RWPE1 (cell line): ENCODE measurements at regions not wholly inside any gene's neighbourhood (a gene's known extent, or its start where the extent isn't known, plus 50 kb on each side); places are given as distances from the start of the nearest gene placed in this dataset.

Experiments
- CTCF ChIA-PET: fragments of 350-600 bp; sonication (Branson Sonifier 250); formaldehyde crosslinking; extraction: SDS; loops from one replicate; lab custom pipeline; 2021; lab: Yijun Ruan, JAX
- POLR2A ChIA-PET: fragments of 400-600 bp; formaldehyde crosslinking; extraction: SDS; loops from one replicate; lab custom pipeline; 2020; ENCODE audit warnings: antibody characterized with exemption; ENCODE audit not compliant: low non-redundant PET; lab: Yijun Ruan, JAX
- DNase-seq: peaks from one replicate; pipeline ENCODE4 v3.0.0; 2012; ENCODE audit warnings: low spot score
- H3K27ac ChIP-seq: fragments of 450-650 bp; 2 replicates; pipeline ENCODE4 v1.5.1; 2017
- CTCF ChIP-seq: fragments of 450-650 bp; conservative IDR thresholded peaks from 2 replicates; pipeline ENCODE4 v1.5.1; 2017; ENCODE audit warnings: low read depth, mild to moderate bottlenecking

GRCh38 chr4:31755751-31756150, 1035.6 kb downstream of the PCDH7 start:
- no peak for TF ChIP-seq CTCF
- ChIA-PET POLR2A (no interaction called here), CTCF (interaction anchor here (0.7 kb wide), 1 partner anchor 831 kb away, joined by 3 read pairs; no protein-coding TSS in a partner anchor)
- DNase-seq, result no peak
- H3K27ac ChIP-seq, result no peak overlapping the region

DNA sequence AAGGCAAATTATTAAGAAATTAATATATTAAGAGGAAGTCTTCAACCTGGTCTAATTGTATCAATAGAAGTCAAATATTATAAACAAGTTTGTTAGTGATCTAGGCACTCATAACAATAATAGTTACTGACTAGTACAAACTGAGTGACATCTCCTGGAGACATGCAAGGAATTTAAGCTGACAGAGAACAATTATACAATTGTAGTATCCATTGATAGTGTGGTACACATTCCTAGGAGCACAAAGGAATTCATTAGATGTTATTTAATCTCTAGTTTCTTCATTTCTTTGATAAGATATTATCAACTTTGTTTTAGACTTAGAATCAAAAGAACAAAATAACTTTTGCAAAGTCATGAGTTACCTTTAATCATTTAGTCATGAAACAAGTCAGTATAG, 1048.6 kb downstream of the PCDH7 start:
- TF ChIP-seq CTCF, result no peak
- no peak overlapping the region for H3K27ac ChIP-seq
- ChIA-PET CTCF (no interaction called here), POLR2A (no interaction called here)
- no peak for DNase-seq

DNA sequence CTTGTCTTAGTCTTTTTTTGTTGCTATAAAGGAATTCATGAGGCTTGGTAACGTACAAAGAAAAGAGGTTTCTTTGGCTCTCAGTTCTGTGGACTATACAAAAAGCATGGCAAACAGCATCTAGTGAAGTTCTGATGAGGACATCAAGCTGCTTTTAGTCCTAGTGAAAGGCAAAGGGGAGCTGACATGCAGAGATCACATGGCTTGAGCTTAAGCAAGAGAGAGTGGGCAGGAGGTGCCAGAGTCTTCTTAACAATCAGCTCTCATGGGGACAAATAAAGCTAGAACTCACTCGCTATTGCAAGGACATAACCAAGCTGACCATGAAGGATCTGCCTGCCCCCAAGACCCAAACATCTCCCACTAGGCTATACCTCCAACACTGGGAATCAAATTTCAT, 1063.1 kb downstream of the PCDH7 start:
- no peak overlapping the region for H3K27ac ChIP-seq
- no peak for DNase-seq
- CTCF ChIA-PET, result no interaction called here
- TF ChIP-seq CTCF, result no peak
- POLR2A ChIA-PET, result no interaction called here

GRCh38 chr4:31784558-31784957, 1064.4 kb downstream of the PCDH7 start:
- no peak overlapping the region for H3K27ac ChIP-seq
- no peak for DNase-seq

GRCh38 chr4:31787701-31788100, 1067.5 kb downstream of the PCDH7 start:
- ChIA-PET POLR2A (no interaction called here), CTCF (interaction anchor here (0.6 kb wide), 1 partner anchor 419 kb away, joined by 4 read pairs; no protein-coding TSS in a partner anchor)
- TF ChIP-seq CTCF, result no peak
- no peak for DNase-seq
- no peak overlapping the region for H3K27ac ChIP-seq

More at GRCh38 chr4:31784558-31784957, 1064.4 kb downstream of the PCDH7 start:
- no peak for TF ChIP-seq CTCF
- ChIA-PET POLR2A (no interaction called here), CTCF (no interaction called here)

- POLR2A ChIA-PET, result no interaction called here
- CTCF ChIA-PET, result interaction anchor here (0.7 kb wide), 1 partner anchor 291 kb away, joined by 3 read pairs; no protein-coding TSS in a partner anchor
- TF ChIP-seq CTCF, result no peak
- DNase-seq, result no peak
- no peak overlapping the region for H3K27ac ChIP-seq
Measured at GRCh38 chr4:31788676-31789075, 1068.5 kb downstream of the PCDH7 start.
